ENCODE measurements at regions not wholly inside any gene's neighbourhood (a gene's known extent, or its start where the extent isn't known, plus 50 kb on each side); places are given as distances from the start of the nearest gene placed in this dataset.

DNA sequence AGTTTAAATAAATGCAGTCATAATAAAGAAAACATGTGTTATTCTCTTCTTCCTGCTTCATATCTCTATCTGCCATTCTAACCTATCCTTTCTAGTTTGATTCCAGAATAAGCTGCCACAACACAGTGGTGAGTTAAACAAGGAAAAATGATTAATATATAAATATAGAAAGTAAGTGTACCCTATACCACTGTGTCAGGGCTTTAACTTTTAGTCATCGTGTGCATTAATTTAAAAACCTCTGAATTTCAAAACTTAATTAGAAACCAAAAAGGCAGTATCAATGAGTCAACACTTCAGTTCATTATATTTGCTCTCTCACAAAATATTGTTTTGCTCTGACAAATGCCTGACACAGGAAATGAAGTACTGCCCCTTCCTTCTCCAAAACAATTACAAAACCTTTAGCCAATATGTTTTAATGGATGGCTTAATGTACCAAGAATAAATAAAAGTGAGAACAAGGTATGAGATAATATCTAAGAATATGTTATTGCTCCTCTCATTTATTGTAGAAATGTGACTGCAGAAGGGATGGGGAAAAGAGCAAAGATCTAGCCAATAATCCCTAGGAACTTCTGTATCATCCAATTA lies 634.8 kb downstream of the KCNT2 start:
- Histone ChIP-seq H3K4me1 (no peaks in the 10 kb centered on the region), H3K9me3 (no peaks in the 10 kb centered on the region), H3K36me3 (no peaks in the 10 kb centered on the region), H3K27me3 (no peaks in the 10 kb centered on the region), H3K4me3 (ENCODE audit: low read depth, low read length) (no peak overlapping the region)
- TF ChIP-seq, protein P1, sequence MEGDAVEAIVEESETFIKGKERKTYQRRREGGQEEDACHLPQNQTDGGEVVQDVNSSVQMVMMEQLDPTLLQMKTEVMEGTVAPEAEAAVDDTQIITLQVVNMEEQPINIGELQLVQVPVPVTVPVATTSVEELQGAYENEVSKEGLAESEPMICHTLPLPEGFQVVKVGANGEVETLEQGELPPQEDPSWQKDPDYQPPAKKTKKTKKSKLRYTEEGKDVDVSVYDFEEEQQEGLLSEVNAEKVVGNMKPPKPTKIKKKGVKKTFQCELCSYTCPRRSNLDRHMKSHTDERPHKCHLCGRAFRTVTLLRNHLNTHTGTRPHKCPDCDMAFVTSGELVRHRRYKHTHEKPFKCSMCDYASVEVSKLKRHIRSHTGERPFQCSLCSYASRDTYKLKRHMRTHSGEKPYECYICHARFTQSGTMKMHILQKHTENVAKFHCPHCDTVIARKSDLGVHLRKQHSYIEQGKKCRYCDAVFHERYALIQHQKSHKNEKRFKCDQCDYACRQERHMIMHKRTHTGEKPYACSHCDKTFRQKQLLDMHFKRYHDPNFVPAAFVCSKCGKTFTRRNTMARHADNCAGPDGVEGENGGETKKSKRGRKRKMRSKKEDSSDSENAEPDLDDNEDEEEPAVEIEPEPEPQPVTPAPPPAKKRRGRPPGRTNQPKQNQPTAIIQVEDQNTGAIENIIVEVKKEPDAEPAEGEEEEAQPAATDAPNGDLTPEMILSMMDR (IDR thresholded peaks at IDR 0.05; ENCODE audit: low read depth, low read length) = no peak
- DNase-seq = no peak

DNA sequence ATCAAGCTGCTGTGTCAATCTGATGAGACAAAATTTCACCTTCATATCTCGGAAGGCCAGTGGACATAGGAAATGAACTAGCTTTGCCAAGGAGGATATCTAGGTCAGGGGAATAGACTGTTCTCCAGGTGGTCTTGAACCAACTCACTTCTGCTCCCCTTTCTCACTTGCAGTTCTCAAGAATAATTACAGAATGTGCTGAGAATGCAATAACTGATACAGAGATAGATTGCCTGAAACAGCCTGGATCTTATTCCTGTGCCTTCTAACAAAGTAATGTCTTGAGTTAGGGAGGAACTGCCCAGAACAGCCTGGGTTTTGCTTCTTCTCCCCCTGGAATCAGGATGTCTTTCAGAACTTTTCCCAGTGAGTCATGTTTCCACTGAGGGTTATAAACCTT lies 636.7 kb downstream of the KCNT2 start:
- H3K27me3 ChIP-seq = no peaks in the 10 kb centered on the region
- DNase-seq = no peak
- H3K9me3 ChIP-seq = no peaks in the 10 kb centered on the region
- TF ChIP-seq, protein P1 (IDR thresholded peaks at IDR 0.05; ENCODE audit: low read depth, low read length) = no peak
- no peaks in the 10 kb centered on the region for H3K4me1 ChIP-seq
- H3K36me3 ChIP-seq = no peaks in the 10 kb centered on the region
- no peak overlapping the region for H3K4me3 ChIP-seq (ENCODE audit: low read depth, low read length)

DNA sequence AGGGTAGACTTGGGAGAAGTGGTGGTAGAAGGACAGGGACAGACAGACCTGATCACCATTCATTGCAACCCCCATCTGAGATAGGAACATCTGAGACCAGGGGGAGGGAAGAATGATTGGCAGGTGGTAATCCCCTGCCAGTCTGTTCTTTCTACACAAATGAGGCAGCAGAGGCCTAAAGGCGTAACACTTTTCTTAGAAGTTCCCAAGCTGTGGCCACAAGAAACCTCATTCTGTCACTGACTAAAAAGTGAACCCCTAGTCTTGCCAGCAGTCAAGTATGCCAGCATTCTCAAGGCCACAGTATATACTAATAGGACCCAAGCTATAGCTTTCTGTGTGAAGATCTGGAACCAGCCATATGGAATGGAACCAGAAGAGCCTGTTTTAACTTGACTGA lies 638.0 kb downstream of the KCNT2 start:
- Histone ChIP-seq H3K9me3 (no peaks in the 10 kb centered on the region), H3K4me3 (ENCODE audit: low read depth, low read length) (no peak overlapping the region), H3K4me1 (no peaks in the 10 kb centered on the region), H3K36me3 (no peaks in the 10 kb centered on the region), H3K27me3 (no peaks in the 10 kb centered on the region)
- TF ChIP-seq, protein P1 (IDR thresholded peaks at IDR 0.05; ENCODE audit: low read depth, low read length) = no peak
- DNase-seq = no peak

DNA sequence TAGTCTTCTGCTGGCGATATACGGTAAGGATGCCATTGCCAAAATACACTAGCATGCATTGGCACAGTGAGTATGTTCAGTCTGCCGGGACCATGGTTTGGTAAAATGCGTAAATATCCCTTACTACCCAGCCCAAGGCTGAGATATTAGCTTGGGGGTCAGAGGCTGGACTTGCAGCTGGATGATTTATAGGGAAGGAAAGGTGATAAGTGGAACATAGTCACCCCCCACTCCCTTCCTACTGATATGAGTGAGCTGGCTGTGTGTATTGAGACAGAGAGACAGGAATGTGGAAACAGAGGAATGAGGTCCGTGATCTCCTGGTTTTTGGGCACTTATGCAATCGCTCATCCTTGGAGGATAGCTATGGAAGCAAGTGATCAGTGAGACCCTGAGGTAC lies 642.8 kb downstream of the KCNT2 start:
- H3K4me1 ChIP-seq = 0 out of 2 replicates have a peak, but pooled peaks cover 3% of the 10 kb centered on the region
- H3K36me3 ChIP-seq = no peaks in the 10 kb centered on the region
- H3K9me3 ChIP-seq = no peaks in the 10 kb centered on the region
- DNase-seq = no peak
- TF ChIP-seq, protein P1 (IDR thresholded peaks at IDR 0.05; ENCODE audit: low read depth, low read length) = no peak
- no peaks in the 10 kb centered on the region for H3K27me3 ChIP-seq
- H3K4me3 ChIP-seq (ENCODE audit: low read depth, low read length) = no peak overlapping the region

DNA sequence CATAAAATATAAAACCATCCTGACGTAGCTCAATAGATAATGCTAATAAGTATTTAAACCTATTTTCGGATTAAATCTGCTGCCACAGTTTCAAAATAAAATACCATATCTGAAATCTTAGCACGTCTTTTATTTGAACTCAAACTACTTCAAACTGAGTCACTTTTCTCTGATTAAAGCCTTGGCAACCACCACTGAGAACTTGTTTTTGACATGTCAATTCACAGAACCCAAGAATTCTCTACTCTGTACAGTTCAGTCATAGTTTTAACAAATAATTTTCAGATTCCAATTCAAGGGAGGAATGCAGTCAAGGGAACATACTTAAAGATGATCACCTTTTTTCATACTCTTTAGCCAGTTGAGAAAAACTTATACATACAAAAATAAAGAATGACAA lies 643.2 kb downstream of the KCNT2 start:
- no peak for DNase-seq
- Histone ChIP-seq H3K9me3 (no peaks in the 10 kb centered on the region), H3K36me3 (no peaks in the 10 kb centered on the region), H3K27me3 (no peaks in the 10 kb centered on the region), H3K4me3 (ENCODE audit: low read depth, low read length) (no peak overlapping the region), H3K4me1 (0 out of 2 replicates have a peak, but pooled peaks cover 3% of the 10 kb centered on the region)
- TF ChIP-seq, protein P1 (IDR thresholded peaks at IDR 0.05; ENCODE audit: low read depth, low read length) = no peak

DNA sequence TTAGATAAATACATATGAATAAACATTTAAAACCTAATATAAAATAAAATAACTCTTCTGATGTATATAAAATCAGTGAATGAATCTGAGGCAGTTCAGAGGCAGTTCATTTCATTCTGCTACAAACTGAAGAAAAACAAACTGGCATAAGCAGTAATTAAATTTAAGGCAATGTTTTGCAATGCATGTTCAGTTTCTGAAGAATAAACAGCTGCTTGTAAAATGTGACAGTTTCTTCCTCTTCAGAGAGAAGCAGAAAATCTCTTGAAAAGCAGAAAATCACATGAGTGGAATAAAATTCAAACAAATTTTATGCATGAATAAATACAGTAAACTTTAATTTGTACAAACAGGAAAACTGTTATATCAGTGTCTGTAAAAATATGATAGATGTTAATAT lies 643.7 kb downstream of the KCNT2 start:
- TF ChIP-seq, protein P1 (IDR thresholded peaks at IDR 0.05; ENCODE audit: low read depth, low read length) = no peak
- H3K9me3 ChIP-seq = no peaks in the 10 kb centered on the region
- no peaks in the 10 kb centered on the region for H3K36me3 ChIP-seq
- no peak overlapping the region for H3K4me3 ChIP-seq (ENCODE audit: low read depth, low read length)
- 0 out of 2 replicates have a peak, but pooled peaks cover 3% of the 10 kb centered on the region for H3K4me1 ChIP-seq
- DNase-seq = no peak
- no peaks in the 10 kb centered on the region for H3K27me3 ChIP-seq
